DLD1 (cell line): ENCODE measurements at regions not wholly inside any gene's neighbourhood (a gene's known extent, or its start where the extent isn't known, plus 50 kb on each side); places are given as distances from the start of the nearest gene placed in this dataset.
"Not testable (repeated sequence)": the region's sequence is repeated elsewhere in the genome, so short reads cannot be mapped to it uniquely, and the experiment has no call there.

Experiments
- in situ Hi-C: cut with HindIII; loops from 2 replicates; pipeline ENCODE4 v1.10.0; 2017; ENCODE audit warnings: low sequenced_read_pairs

GRCh38 chr1:118828038-118828437, 160.1 kb downstream of the TBX15 start:
- in situ Hi-C loops: no loop called here

- in situ Hi-C loops: no loop called here
These were observed 160.5 kb downstream of the TBX15 start for GRCh38 chr1:118827636-118828035.

GRCh38 chr1:118827207-118827606, 160.9 kb downstream of the TBX15 start:
- in situ Hi-C loops: no loop called here

- in situ Hi-C loops: no loop called here
These were observed 161.5 kb downstream of the TBX15 start for GRCh38 chr1:118826669-118827068.

GRCh38 chr1:118825619-118826018, 162.5 kb downstream of the TBX15 start:
- in situ Hi-C loops: no loop called here

- in situ Hi-C loops: no loop called here
These were observed 166.3 kb downstream of the TBX15 start for GRCh38 chr1:118821801-118822200.

GRCh38 chr1:118820864-118821263, 167.3 kb downstream of the TBX15 start:
- in situ Hi-C loops: no loop called here

- in situ Hi-C loops: no loop called here
These were observed 172.2 kb downstream of the TBX15 start for GRCh38 chr1:118815909-118816308.

- in situ Hi-C loops: no loop called here
These were observed 175.6 kb downstream of the TBX15 start for GRCh38 chr1:118812555-118812954.

- in situ Hi-C loops: no loop called here
These were observed 177.0 kb downstream of the TBX15 start for GRCh38 chr1:118811156-118811555.

GRCh38 chr1:118809586-118809985, 178.6 kb downstream of the TBX15 start:
- in situ Hi-C loops: no loop called here

- in situ Hi-C loops: not testable (repeated sequence)
These were observed 185.0 kb downstream of the TBX15 start for GRCh38 chr1:118803128-118803527.

GRCh38 chr1:118791094-118791691, 196.9 kb downstream of the TBX15 start:
- in situ Hi-C loops: no loop called here

GRCh38 chr1:118788463-118788862, 199.7 kb downstream of the TBX15 start:
- in situ Hi-C loops: no loop called here

GRCh38 chr1:118786454-118787155, 201.5 kb downstream of the TBX15 start:
- in situ Hi-C loops: no loop called here

- in situ Hi-C loops: no loop called here
These were observed 202.9 kb downstream of the TBX15 start for GRCh38 chr1:118785246-118785645.

- in situ Hi-C loops: no loop called here
These were observed 204.9 kb downstream of the TBX15 start for GRCh38 chr1:118783095-118783758.

- in situ Hi-C loops: no loop called here
These were observed 214.5 kb downstream of the TBX15 start for GRCh38 chr1:118773656-118774055.

GRCh38 chr1:118767971-118768370, 220.2 kb downstream of the TBX15 start:
- in situ Hi-C loops: no loop called here

- in situ Hi-C loops: no loop called here
These were observed 234.2 kb downstream of the TBX15 start for GRCh38 chr1:118753976-118754375.

GRCh38 chr1:118751166-118751565, 237.0 kb downstream of the TBX15 start:
- in situ Hi-C loops: no loop called here

- in situ Hi-C loops: no loop called here
These were observed 243.7 kb downstream of the TBX15 start for GRCh38 chr1:118744420-118744819.
